IPS-18c (cell line): ENCODE measurements at regions not wholly inside any gene's neighbourhood (a gene's known extent, or its start where the extent isn't known, plus 50 kb on each side); places are given as distances from the start of the nearest gene placed in this dataset.

Experiments used
- H3K4me3 ChIP-seq: 2 replicates; pipeline ENCODE4 v1.7.0; 2013; ENCODE audit warnings: low read depth, mild to moderate bottlenecking, low read length, moderate library complexity; ENCODE audit not compliant: insufficient read depth
- H3K9me3 ChIP-seq: one replicate; pipeline ENCODE4 v1.6.1; 2013; ENCODE audit warnings: mild to moderate bottlenecking, low read length, moderate library complexity; ENCODE audit not compliant: control insufficient read depth, insufficient read depth

GRCh38 chr20:63070771-63071540 is 64.2 kb upstream of the BHLHE23 start:
- Histone ChIP-seq H3K9me3 (no peaks in the 10 kb centered on the region), H3K4me3 (no peak overlapping the region)

GRCh38 chr20:63070301-63070625 is 63.5 kb upstream of the BHLHE23 start:
- H3K4me3 ChIP-seq, result no peak overlapping the region
- H3K9me3 ChIP-seq, result no peaks in the 10 kb centered on the region

- Histone ChIP-seq H3K9me3 (no peaks in the 10 kb centered on the region), H3K4me3 (no peak overlapping the region)
Observed at GRCh38 chr20:63068711-63069367, 62.1 kb upstream of the BHLHE23 start.

- Histone ChIP-seq H3K4me3 (no peak overlapping the region), H3K9me3 (no peaks in the 10 kb centered on the region)
Observed at GRCh38 chr20:63067721-63068560, 61.2 kb upstream of the BHLHE23 start.

- Histone ChIP-seq H3K9me3 (no peaks in the 10 kb centered on the region), H3K4me3 (no peak overlapping the region)
Observed at GRCh38 chr20:63067266-63067635, 60.5 kb upstream of the BHLHE23 start.

GRCh38 chr20:63066506-63067265 is 59.9 kb upstream of the BHLHE23 start:
- no peak overlapping the region for H3K4me3 ChIP-seq
- H3K9me3 ChIP-seq, result no peaks in the 10 kb centered on the region

GRCh38 chr20:63065911-63066310 is 59.1 kb upstream of the BHLHE23 start:
- no peak overlapping the region for H3K4me3 ChIP-seq
- H3K9me3 ChIP-seq, result no peaks in the 10 kb centered on the region

- no peaks in the 10 kb centered on the region for H3K9me3 ChIP-seq
- no peak overlapping the region for H3K4me3 ChIP-seq
Observed at GRCh38 chr20:63064745-63065711, 58.3 kb upstream of the BHLHE23 start.

GRCh38 chr20:63064310-63064709 is 57.5 kb upstream of the BHLHE23 start:
- no peak overlapping the region for H3K4me3 ChIP-seq
- no peaks in the 10 kb centered on the region for H3K9me3 ChIP-seq

- H3K9me3 ChIP-seq, result no peaks in the 10 kb centered on the region
- H3K4me3 ChIP-seq, result no peak overlapping the region
Observed at GRCh38 chr20:63062188-63063140, 55.7 kb upstream of the BHLHE23 start.

- H3K4me3 ChIP-seq, result no peak overlapping the region
- no peaks in the 10 kb centered on the region for H3K9me3 ChIP-seq
Observed at GRCh38 chr20:63061771-63062100, 55.0 kb upstream of the BHLHE23 start.

- Histone ChIP-seq H3K4me3 (no peak overlapping the region), H3K9me3 (no peaks in the 10 kb centered on the region)
Observed at GRCh38 chr20:63061051-63061770, 54.4 kb upstream of the BHLHE23 start.

- Histone ChIP-seq H3K9me3 (no peaks in the 10 kb centered on the region), H3K4me3 (no peak overlapping the region)
Observed at GRCh38 chr20:63060057-63060991, 53.6 kb upstream of the BHLHE23 start.

GRCh38 chr20:63059684-63060056 is 52.9 kb upstream of the BHLHE23 start:
- no peaks in the 10 kb centered on the region for H3K9me3 ChIP-seq
- no peak overlapping the region for H3K4me3 ChIP-seq
